NCI-H524 (cell line): ENCODE measurements at regions not wholly inside any gene's neighbourhood (a gene's known extent, or its start where the extent isn't known, plus 50 kb on each side); places are given as distances from the start of the nearest gene placed in this dataset.

Source experiments
- DNase-seq, 2 experiments: peaks; one replicate each; lab custom pipeline; 2025; lab: John Stamatoyannopoulos, UW

- DNase-seq: no peak
Observed at GRCh38 chr14:79961197-79961596, 250.1 kb downstream of the DIO2 start.

GRCh38 chr14:79960288-79960687 is 251.0 kb downstream of the DIO2 start:
- no peak for DNase-seq

GRCh38 chr14:79951572-79951971 is 259.7 kb downstream of the DIO2 start:
- DNase-seq: no peak

- DNase-seq: no peak
Observed at GRCh38 chr14:79949906-79950305, 261.4 kb downstream of the DIO2 start.

GRCh38 chr14:79947440-79948054 is 263.8 kb downstream of the DIO2 start:
- DNase-seq: peak; percentile 99 to 100

GRCh38 chr14:79939235-79939634 is 272.1 kb downstream of the DIO2 start:
- DNase-seq: no peak

GRCh38 chr14:79938185-79938584 is 273.1 kb downstream of the DIO2 start:
- peak; percentile 50 to 87 for DNase-seq

GRCh38 chr14:79937433-79937832 is 273.9 kb downstream of the DIO2 start:
- DNase-seq: no peak

- DNase-seq: peak in 1 of 2 experiments; percentile 38
Observed at GRCh38 chr14:79924551-79924950, 286.8 kb downstream of the DIO2 start.

GRCh38 chr14:79920180-79920692 is 291.1 kb downstream of the DIO2 start:
- peak in 1 of 2 experiments; percentile 54 for DNase-seq
